HG03139 (cell line): ENCODE measurements at regions not wholly inside any gene's neighbourhood (a gene's known extent, or its start where the extent isn't known, plus 50 kb on each side); places are given as distances from the start of the nearest gene placed in this dataset.

Experiments used
- ATAC-seq: cut with Tn5 transposase; IDR thresholded peaks from one replicate; pipeline ENCODE4 v1.9.1; 2021; ENCODE audit not compliant: unreplicated experiment

- ATAC-seq: no peak
Measured at GRCh38 chr2:224325941-224326340, 76.0 kb downstream of the FAM124B start.

DNA sequence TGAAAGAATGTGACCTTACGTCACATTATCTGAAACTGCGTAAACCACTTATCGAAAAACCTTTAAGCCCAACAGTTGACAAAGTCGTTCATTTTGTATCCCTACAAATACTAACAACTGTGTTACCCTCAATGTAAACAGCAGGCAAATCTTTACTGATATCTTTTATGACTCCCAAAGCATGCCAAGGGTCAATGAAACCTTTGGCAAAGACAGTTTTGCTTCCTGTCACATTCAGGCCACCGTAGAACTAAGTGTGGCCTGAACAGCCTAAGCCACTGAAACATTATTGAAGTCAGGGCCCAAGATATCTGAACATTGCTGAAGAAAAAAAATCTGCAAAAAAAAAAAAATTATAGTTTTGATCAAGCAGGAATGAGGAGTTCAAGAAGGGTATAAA, 77.3 kb downstream of the FAM124B start:
- ATAC-seq: no peak

DNA sequence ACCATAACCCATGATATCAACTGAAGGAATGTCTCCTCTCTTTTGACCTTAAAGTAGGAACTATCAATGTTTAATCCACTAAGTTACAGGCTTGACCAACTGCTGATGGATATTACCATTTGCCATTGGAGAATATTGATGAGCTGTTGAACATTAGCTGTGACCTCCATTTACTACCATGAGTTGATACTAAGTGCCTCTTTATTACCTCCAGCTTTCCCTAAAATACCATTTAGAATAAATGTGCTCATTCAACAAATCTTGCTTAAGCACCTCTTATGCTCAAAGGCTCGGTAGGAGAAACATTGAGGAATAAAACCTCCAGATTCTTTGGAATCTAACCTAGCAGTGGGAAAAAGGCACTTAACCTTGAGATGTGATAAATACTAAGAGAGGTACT, 81.2 kb downstream of the FAM124B start:
- ATAC-seq: no peak

GRCh38 chr2:224319750-224320149, 82.2 kb downstream of the FAM124B start:
- ATAC-seq: no peak

DNA sequence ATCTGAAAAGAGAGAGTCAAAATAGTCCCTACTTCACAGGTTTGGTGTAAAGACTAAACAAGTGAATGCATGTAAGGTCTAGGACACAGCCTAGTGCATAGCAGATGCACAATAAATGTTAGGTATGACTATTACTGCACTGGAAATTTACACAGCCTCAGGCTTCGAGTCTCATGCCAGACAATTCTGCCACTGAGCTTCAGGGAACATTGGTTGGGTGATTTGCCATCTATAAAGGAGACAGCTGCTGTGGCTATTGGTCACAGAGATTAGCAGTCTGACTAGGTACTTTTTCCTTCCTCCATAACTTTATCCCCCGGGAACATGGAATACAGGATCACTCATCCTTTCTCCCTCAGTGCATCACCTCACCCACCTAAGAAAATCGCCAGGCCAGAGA, 89.2 kb downstream of the FAM124B start:
- no peak for ATAC-seq

- ATAC-seq: no peak
Measured at GRCh38 chr2:224310943-224311625, 90.8 kb downstream of the FAM124B start.

DNA sequence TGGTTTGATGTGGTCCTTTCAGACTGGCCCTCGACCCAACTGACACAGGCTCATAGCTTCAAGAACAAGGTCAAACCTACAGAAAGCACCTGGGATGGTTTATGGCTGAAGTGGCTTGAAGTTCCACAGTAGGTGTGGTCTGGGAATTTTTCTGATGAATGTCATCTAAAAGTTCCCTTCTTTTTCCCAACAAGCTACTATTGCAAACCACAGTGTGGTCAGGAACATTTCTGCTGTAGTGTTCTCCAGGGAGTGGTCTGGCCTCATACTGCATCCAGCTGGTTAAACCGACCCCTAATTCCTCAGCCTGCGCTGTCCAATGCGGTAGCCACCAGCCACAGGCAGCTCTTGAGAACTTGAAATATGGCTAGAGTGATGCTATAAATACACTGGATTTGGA, 92.7 kb downstream of the FAM124B start:
- no peak for ATAC-seq

DNA sequence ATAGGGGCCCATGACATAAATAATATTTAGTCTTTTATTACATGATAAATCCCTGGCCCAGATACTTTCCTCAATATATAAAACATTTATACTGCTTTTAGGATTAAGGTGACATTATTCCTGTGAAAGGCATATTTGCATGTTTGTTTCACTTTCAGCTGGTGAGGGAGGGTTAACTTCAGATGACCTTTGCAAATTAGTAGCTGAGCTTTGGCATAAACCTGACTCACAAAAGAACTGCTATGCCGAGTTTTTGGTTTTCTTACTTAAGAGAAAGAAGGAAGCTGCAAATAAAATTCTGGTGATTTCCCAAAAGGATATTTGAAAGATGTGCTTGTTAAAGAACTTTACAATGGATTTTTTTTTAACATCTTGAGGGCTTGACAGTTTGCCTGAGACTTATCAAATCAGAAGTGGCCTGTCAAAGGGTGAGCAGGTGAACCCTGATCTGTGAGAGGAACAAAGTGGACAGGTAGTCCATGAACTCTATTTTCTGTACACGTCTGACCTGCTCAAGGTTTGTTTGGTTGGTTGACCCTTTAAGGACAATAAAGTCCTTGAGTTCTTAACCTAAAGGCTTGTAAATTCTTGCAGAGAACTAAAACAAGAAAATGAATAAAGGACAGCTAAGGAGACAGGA, 93.5 kb downstream of the FAM124B start:
- peak; percentile 87 for ATAC-seq

DNA sequence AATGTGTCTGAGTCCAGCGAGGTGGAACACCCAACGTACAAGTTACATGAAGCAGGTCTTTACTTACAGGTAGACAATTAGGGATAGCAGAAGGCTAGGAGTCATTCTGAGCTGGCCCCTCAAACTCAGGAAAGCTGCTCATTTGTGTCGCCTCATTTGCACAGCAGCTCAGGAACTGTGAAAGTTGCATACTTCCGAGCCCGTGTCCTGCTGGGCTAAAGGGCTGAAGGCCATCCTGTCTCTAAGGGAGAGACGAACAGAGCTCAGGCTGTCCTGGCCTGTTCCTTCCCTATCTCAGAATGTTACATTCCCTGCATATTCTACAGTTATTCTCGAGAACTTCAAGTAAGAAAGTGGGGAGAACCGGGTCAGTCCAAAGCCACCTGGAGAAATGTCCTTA, 99.0 kb downstream of the FAM124B start:
- no peak for ATAC-seq

DNA sequence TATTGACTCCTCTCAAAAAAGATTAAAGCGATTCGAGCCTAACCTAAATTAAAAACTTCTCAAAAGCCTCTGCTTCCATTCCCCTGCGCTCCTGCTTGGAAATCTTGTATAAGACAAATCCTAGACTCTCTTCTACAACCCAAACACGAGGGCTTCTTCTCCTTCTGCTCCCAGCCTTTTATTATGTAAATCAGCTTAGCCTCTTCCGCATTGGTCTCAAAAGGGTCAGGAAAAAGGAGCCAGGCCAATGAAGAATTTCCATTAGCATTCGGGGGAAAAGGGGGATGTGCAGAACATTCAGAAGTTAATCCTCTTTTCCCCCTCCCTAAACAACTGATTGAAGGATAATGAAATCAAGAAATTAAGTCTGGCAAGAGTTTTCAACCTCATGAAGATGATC, 107.9 kb downstream of the FAM124B start:
- no peak for ATAC-seq

- ATAC-seq: no peak
Measured at GRCh38 chr2:224287531-224287930, 114.4 kb downstream of the FAM124B start.

GRCh38 chr2:224286923-224287322, 115.0 kb downstream of the FAM124B start:
- no peak for ATAC-seq

DNA sequence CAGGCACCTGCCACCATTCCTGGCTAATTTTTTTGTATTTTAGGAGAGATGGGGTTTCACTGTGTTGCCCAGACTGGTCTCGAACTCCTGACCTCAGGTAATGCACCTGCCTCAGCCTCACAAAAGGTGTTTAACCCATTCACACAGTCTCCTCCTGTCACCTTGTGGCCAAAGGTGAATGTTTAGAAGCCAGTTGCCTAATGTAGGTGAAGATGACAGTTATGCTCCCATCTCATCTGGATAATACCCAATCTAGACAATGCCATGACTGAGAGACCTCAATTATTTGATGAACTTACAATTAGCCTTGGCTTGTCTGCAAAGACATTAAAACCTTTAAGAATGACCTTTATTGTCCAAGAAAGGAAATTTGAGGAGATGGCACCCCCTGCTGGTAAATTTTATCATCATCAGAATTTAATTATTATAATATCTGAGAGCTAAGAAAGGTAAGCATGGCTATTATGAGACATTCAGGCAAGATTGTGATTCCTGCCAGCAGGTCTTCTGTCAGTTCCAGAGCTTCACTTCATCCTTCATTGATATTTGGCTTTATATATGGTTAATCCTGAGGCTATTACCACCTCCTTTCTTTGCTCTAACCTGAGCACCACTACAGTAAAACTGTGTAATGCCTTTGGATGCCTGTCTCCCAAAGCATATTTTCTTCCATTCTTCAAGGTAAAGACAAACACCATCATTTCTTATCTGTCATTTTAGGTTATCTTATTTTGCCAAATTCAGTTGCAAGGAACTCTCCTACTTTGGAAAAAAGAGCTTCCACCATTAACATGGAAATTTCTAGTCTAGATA, 117.6 kb downstream of the FAM124B start:
- no peak for ATAC-seq

GRCh38 chr2:224283466-224283965, 118.4 kb downstream of the FAM124B start:
- no peak for ATAC-seq

DNA sequence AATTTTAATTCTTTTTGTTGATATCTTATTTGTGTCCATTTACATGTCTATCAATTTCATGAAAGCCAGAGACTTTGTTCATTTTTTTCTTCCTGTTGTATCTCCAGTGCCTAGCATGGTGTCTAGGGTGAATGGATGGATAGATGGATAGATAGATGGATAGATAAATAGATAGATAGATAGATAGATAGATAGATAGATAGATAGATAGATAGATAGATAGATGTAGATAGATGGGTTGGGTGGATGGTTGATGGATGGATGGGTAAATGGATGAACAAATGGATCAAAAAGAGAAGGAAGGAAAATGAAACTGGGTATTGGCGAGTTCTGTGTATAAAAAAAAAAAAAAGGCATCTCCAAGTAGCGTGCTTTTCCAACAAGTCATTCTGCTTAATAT, 120.5 kb downstream of the FAM124B start:
- ATAC-seq: no peak

DNA sequence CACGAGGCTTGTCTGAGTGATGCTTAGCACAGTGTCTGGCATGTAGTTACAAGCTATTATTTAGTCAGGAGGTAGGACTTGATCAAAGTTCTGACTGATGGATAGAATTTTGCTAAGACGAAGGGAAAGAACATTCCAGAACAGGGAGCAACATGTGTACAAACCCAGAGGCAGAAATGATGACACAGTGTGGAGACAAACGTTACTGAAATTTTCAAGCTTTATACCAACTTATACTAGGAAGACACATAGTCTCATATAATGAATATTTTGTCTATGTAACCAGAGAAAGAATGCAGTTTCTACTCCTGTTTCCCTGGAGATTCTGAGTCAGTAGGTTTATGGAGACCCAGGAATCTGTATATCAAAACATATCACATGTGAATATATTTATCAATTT, 123.4 kb downstream of the FAM124B start:
- ATAC-seq: no peak

GRCh38 chr2:224276251-224276650, 125.7 kb downstream of the FAM124B start:
- ATAC-seq: no peak

DNA sequence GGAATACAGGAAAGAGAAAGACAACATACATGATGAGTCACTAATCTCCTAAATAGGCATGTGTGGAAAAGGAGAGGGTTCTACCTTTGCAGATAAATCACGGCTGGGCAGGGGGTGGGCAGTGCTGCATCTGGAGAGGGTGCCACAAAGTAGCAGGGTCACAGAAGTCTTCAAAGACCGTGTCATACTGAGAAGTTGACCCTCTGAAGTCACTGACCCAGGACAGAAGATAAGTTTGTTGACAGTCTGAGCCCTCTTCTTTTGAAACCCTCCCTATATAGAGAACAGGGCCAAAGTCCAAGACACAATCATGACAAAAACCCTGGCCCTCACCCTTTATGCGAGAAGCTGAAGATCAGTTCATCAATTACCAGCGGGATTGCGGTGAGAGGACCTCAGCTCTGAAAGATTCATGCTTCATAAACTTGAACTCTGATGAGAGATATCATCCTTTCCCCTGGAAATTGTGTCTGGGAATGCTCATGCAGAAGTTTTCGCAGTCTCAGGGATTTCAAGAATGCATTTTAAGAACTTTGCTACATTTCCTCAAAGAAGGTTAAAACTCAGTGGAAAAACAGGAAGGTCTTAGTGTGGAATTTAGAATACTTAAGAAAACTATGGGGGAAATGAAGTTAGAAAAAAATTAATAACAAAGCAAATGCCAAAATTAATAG, 129.5 kb downstream of the FAM124B start:
- no peak for ATAC-seq

- ATAC-seq: no peak
Measured at GRCh38 chr2:224271617-224272236, 130.2 kb downstream of the FAM124B start.

GRCh38 chr2:224268441-224268840, 133.5 kb downstream of the FAM124B start:
- ATAC-seq: no peak

DNA sequence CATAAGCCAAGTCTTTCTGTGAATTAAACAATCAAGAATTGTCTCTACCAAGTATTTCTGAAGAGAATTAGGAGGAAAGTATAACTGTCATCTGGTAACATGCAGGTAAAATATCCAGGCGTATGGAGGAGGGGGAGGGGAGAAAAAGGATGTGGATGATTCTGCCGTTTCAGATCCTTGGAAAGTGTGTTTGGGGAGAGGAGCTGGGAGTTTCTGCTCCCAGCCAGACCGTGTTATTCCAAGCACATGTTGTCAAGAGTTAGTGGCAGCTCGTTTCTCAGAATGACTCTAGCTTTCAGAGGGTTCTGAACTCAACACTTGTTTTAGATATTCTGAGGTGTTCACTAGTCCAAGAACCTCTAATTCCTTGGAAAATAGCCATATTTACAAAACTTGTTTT, 137.6 kb downstream of the FAM124B start:
- ATAC-seq: no peak
